Gastroesophageal sphincter (tissue), 4 donors: ENCODE measurements at regions not wholly inside any gene's neighbourhood (a gene's known extent, or its start where the extent isn't known, plus 50 kb on each side); places are given as distances from the start of the nearest gene placed in this dataset.

Source experiments
- ATAC-seq: fragments of 150-250 bp; one replicate; pipeline ENCODE4 v1.9.1; 2016; ENCODE audit warnings: mild to moderate bottlenecking, moderate library complexity
- H3K27ac ChIP-seq, 4 donors: fragments of 200-600 bp; sonication (generic) in 3 of 4; 1 replicate in 3 of 4; 2 replicates in 1 of 4; pipeline ENCODE4 v1.5.1; 2016 to 2019
- H3K27me3 ChIP-seq: fragments of 200-600 bp; sonication (generic); one replicate; pipeline ENCODE4 v1.5.1; 2019
- H3K36me3 ChIP-seq, 2 donors: fragments of 200-600 bp; sonication (generic); one replicate each; pipeline ENCODE4 v1.5.1; 2019; ENCODE audit warnings: control low read depth in 1 of 2
- H3K4me1 ChIP-seq, 3 donors: fragments of 200-600 bp; sonication (generic); 1 replicate in 2 of 3; 2 replicates in 1 of 3; pipeline ENCODE4 v1.5.1; 2016 to 2019; ENCODE audit warnings: control low read depth in 2 of 3
- H3K4me3 ChIP-seq, 2 donors: fragments of 200-600 bp; sonication (generic); one replicate each; pipeline ENCODE4 v1.5.1; 2019; ENCODE audit warnings: mild to moderate bottlenecking in 1 of 2, moderate library complexity in 1 of 2
- H3K9me3 ChIP-seq, 3 donors: fragments of 200-600 bp; sonication (generic); one replicate each; pipeline ENCODE4 v1.5.1; 2017 to 2019; ENCODE audit warnings: control low read depth in 2 of 3
- EP300 ChIP-seq: sonication (generic); formaldehyde crosslinking; IDR thresholded peaks from one replicate; pipeline ENCODE4 v1.6.1; 2017; ENCODE audit warnings: antibody characterized with exemption, mild to moderate bottlenecking
- POLR2A ChIP-seq, 2 donors: fragments of 450-650 bp; IDR thresholded peaks; one replicate each; pipeline ENCODE4 v1.6.1; 2017; ENCODE audit warnings: antibody characterized with exemption in 2 of 2, mild to moderate bottlenecking in 2 of 2, moderate library complexity in 1 of 2
- POLR2AphosphoS5 ChIP-seq: sonication (generic); formaldehyde crosslinking; IDR thresholded peaks from one replicate; pipeline ENCODE4 v1.6.1; 2017; ENCODE audit warnings: antibody characterized with exemption
- WGBS, 2 donors: methylation state at CpG; one replicate each; pipeline ENCODE4 v1.1.5; 2018; ENCODE audit warnings: low coverage in 1 of 2; 5-methylcytosine and 5-hydroxymethylcytosine counted together
- TF ChIP-seq, protein P1 (sequence below), 4 experiments: fragments of 200-600 bp in 2 of 4; fragments of 450-650 bp in 2 of 4; sonication (generic) in 1 of 4; IDR thresholded peaks; one replicate each; pipeline ENCODE4 v1.5.1; 2017 to 2019; ENCODE audit warnings: antibody characterized with exemption in 4 of 4, mild to moderate bottlenecking in 2 of 4, moderate library complexity in 2 of 4

DNA sequence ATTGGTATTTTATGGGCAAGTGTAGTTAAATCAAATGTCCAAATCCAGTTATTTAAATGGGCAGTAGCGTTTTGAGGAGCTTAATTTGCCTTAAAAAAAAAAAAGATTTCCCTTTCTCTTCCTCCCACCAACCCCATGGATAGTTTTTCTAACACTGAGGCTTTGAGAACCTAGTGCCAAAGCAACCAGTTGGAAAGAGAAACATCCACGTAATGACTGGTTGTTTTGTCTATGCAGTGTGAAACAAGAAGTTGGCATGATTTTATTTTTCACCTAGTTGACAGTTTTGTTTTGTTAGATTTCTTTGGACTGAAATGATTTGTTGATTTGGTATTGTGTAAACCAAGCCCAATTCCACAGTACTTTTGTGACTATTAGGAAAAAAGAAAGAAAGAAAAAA lies 170.0 kb downstream of the SOX2 start:
- ATAC-seq = no peak
- H3K4me3 ChIP-seq = no peak overlapping the region
- TF ChIP-seq EP300 (no peak), POLR2A (IDR thresholded peaks at IDR 0.05) (no peak), POLR2AphosphoS5 (no peak)
- TF ChIP-seq, protein P1, sequence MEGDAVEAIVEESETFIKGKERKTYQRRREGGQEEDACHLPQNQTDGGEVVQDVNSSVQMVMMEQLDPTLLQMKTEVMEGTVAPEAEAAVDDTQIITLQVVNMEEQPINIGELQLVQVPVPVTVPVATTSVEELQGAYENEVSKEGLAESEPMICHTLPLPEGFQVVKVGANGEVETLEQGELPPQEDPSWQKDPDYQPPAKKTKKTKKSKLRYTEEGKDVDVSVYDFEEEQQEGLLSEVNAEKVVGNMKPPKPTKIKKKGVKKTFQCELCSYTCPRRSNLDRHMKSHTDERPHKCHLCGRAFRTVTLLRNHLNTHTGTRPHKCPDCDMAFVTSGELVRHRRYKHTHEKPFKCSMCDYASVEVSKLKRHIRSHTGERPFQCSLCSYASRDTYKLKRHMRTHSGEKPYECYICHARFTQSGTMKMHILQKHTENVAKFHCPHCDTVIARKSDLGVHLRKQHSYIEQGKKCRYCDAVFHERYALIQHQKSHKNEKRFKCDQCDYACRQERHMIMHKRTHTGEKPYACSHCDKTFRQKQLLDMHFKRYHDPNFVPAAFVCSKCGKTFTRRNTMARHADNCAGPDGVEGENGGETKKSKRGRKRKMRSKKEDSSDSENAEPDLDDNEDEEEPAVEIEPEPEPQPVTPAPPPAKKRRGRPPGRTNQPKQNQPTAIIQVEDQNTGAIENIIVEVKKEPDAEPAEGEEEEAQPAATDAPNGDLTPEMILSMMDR (IDR thresholded peaks at IDR 0.05) = no peak
- H3K4me1 ChIP-seq = no peaks in the 10 kb centered on the region
- H3K9me3 ChIP-seq = no peaks in the 10 kb centered on the region
- WGBS, 2 donors = 51 to 73% methylated on average over 2 of the region's 2 CpGs
- H3K27me3 ChIP-seq = peaks cover 3% of the 10 kb centered on the region
- no peak overlapping the region for H3K27ac ChIP-seq
- no peaks in the 10 kb centered on the region for H3K36me3 ChIP-seq

DNA sequence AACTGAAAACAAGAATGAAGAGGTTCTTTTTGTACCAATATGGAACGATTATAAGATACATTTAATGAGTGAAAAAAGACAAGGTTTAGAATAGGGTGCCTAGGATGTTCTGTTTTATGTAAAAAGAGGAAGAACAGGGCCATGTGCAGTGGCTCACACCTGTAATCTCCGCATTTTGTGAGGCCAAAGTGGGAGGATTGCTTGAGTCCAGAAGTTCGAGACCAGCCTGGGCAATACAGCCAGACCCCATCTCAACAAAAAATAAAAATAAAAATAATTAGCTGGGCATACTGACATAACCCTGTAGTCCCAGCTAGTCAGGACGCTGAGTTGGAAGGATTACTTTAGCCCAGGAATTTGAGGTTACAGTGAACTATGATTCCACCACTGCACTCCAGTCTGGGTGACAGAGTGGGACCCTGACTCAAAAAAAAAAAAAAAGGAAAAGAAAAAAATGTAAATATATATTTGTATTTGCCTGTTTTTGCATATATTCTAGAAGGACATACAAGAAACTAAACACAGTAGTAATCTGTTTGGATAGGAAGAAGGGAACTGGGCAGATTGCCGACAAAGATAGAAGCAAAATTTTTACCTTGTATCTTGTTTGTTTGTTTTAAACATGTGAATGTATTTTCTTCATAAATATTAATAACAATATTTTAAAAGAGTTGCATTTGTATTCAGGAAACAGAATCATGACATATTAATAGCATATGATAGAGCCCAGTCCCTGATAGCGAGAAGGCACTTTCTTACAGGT lies 174.3 kb downstream of the SOX2 start:
- WGBS, 2 donors = 70 to 73% methylated on average over 5 to 6 of the region's 6 CpGs
- no peaks in the 10 kb centered on the region for H3K4me1 ChIP-seq
- no peaks in the 10 kb centered on the region for H3K36me3 ChIP-seq
- peaks cover 19% of the 10 kb centered on the region for H3K27me3 ChIP-seq
- no peaks in the 10 kb centered on the region for H3K9me3 ChIP-seq
- H3K27ac ChIP-seq = no peak overlapping the region
- H3K4me3 ChIP-seq = no peak overlapping the region
- no peak for ATAC-seq
- TF ChIP-seq, protein P1 (IDR thresholded peaks at IDR 0.05) = no peak
- TF ChIP-seq EP300 (no peak), POLR2A (IDR thresholded peaks at IDR 0.05) (no peak), POLR2AphosphoS5 (no peak)

DNA sequence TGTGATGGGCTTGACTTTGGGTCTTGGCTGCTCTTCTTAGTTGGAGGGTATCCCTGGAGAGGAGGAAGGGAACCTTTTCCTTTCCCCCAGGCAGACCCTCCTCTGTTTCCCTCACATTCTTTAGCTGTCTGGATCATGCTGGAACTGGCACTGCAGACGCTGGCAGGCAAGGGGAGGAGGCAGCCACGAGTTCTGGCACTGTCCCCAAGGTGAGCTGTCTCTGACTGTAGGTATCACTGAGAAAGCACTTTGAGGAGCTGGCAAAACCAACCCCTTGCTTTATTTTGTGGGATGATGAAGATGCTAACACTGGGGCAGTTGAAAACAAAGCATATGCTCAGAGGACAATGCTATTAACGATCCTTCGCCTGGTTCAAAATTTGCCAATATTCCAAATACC lies 175.0 kb downstream of the SOX2 start:
- H3K36me3 ChIP-seq = no peaks in the 10 kb centered on the region
- ATAC-seq = no peak
- no peaks in the 10 kb centered on the region for H3K4me1 ChIP-seq
- H3K4me3 ChIP-seq = no peak overlapping the region
- peaks cover 19% of the 10 kb centered on the region for H3K27me3 ChIP-seq
- H3K9me3 ChIP-seq = no peaks in the 10 kb centered on the region
- no peak for TF ChIP-seq EP300
- WGBS, 2 donors = 94 to 100% methylated on average over 2 of the region's 4 CpGs
- no peak overlapping the region for H3K27ac ChIP-seq

DNA sequence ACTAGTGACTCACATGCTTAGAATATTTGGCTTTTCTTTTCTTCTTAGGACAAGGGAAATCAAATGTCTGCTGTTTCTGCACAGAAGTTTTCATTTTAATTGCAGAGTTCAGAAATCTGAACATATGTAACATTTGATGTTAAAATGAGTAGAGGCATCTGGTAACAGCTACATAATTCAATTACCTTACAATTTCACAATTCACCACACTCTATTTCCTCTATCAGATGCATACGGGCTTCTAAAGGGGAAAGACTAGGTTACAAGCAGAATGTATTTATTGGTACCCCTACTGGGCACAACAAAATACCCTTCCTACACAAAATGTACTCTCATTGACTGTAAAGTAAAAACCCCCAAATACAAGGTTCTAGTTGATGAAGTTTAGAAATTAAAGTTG lies 176.0 kb downstream of the SOX2 start:
- TF ChIP-seq, protein P1 (IDR thresholded peaks at IDR 0.05) = no peak

DNA sequence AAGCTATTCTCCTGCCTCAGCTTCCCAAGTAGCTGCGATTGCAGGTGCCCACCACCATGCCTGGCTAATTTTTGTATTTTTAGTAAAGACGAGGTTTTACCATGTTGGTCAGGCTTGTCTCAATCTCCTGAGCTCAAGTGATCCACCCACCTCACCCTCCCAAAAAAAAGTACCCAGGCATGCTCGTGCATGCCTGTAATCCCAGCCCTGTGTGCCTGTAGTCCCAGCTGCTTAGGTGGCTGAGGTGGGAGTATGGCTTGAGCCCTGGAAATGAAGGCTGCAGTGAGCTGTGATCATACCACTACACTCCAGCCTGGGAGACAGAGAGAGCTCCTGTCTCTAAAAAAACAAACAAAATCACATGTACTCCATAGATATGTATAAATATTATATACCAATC lies 176.5 kb downstream of the SOX2 start:
- Histone ChIP-seq H3K27me3 (peaks cover 19% of the 10 kb centered on the region), H3K27ac (no peak overlapping the region), H3K4me3 (no peak overlapping the region), H3K4me1 (no peaks in the 10 kb centered on the region), H3K36me3 (no peaks in the 10 kb centered on the region), H3K9me3 (no peaks in the 10 kb centered on the region)
- no peak for ATAC-seq
- TF ChIP-seq EP300 (no peak), POLR2AphosphoS5 (no peak), POLR2A (IDR thresholded peaks at IDR 0.05) (no peak)
- TF ChIP-seq, protein P1 (IDR thresholded peaks at IDR 0.05) = no peak
- 90% methylated on average over 3 of the region's 3 CpGs; no CpG with 5 or more reads in 1 of the 2 donors for WGBS, 2 donors

More for the DNA sequence above, 176.0 kb downstream of the SOX2 start:
- ATAC-seq = no peak
- Histone ChIP-seq H3K36me3 (no peaks in the 10 kb centered on the region), H3K4me1 (no peaks in the 10 kb centered on the region), H3K27ac (no peak overlapping the region), H3K27me3 (peaks cover 19% of the 10 kb centered on the region), H3K4me3 (no peak overlapping the region), H3K9me3 (no peaks in the 10 kb centered on the region)
- WGBS, 2 donors = 14 to 50% methylated on average over 1 of the region's 1 CpG
